ENCODE measurements at regions not wholly inside any gene's neighbourhood (a gene's known extent, or its start where the extent isn't known, plus 50 kb on each side); places are given as distances from the start of the nearest gene placed in this dataset.
"Not testable (repeated sequence)": the region's sequence is repeated elsewhere in the genome, so short reads cannot be mapped to it uniquely, and the experiment has no call there.

DNA sequence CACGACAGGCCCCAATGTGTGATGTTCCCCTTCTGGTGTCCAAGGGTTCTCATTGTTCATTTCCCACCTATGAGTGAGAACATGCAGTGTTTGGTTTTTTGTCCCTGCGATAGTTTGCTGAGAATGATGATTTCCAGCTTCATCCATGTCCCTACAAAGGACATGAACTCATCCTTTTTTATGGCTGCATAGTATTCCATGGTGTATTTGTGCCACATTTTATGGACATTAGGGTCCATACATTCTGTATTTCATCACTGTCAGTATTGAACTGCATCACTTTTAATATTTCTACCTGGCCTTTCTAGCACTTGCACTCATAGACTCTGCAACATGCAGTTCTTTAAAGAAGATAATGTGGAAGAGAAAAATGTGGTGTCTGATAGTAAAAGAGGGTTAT, 70.2 kb upstream of the RUBCNL start:
- H3K36me3 ChIP-seq (replicated peaks in 1 of 2; ENCODE audit: control insufficient read depth in 1 of 2, insufficient read depth in 2 of 2, low read length in 2 of 2); FAIRE-seq; DNase-seq (ENCODE audit: low spot score); BruUV-seq (replicated peaks); intact Hi-C loops (cut with micrococcal nuclease; ENCODE audit: unreplicated experiment); H2AFZ ChIP-seq (ENCODE audit: low read length); POLR2A ChIA-PET; in situ Hi-C loops (cut with HindIII; ENCODE audit: extremely low pct_ligation_motif_present, low pct_unique_long_range_greater_than_20kb); H4K20me1 ChIP-seq (ENCODE audit: insufficient read depth, low read length); H3K4me3 ChIP-seq (replicated peaks in 1 of 3; ENCODE audit: insufficient read depth in 1 of 3, low read depth in 2 of 3, low read length in 3 of 3); H3K9ac ChIP-seq (ENCODE audit: insufficient read depth, low read depth, low read length); H3K27ac ChIP-seq (ENCODE audit: extremely low read length, insufficient read depth, low read length); CTCF ChIA-PET (ENCODE audit: low intra/inter-chr PET ratio, low total read pairs); H3K79me2 ChIP-seq (ENCODE audit: insufficient read depth, low read length); H3K4me1 ChIP-seq (ENCODE audit: insufficient read depth, low read length); H3K27me3 ChIP-seq (ENCODE audit: control insufficient read depth in 1 of 2, insufficient read depth in 2 of 2, low read length in 2 of 2); H3K4me2 ChIP-seq (ENCODE audit: low read depth, low read length); H3K9me3 ChIP-seq (ENCODE audit: low read length); ATAC-seq: not testable (repeated sequence)
- WGBS (ENCODE audit: low lambda C conversion rate), result 13% methylated on average over 2 of the region's 2 CpGs

DNA sequence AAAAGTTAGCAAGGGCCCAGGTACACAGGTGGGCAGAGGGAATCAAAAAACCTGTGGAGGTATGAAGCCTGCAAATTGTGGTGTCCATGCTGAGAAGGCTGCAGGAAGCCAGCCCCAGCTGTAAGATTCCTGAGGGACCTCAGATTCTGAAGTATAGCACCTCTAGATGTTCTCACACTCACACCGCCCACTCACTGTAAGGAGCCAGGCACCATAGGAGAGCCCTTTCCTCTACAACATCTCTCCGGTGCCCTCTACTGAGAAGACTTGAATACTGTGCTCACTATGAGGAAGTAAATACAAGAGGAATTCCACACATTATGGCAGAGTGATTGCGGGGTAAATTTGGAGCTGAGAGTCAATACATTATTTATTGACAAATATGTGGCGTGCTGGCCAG, 68.9 kb upstream of the RUBCNL start:
- BruUV-seq (replicated peaks); H3K36me3 ChIP-seq (replicated peaks in 1 of 2; ENCODE audit: control insufficient read depth in 1 of 2, insufficient read depth in 2 of 2, low read length in 2 of 2); H3K27me3 ChIP-seq (ENCODE audit: control insufficient read depth in 1 of 2, insufficient read depth in 2 of 2, low read length in 2 of 2); H2AFZ ChIP-seq (ENCODE audit: low read length); FAIRE-seq; H3K9ac ChIP-seq (ENCODE audit: insufficient read depth, low read depth, low read length); H3K79me2 ChIP-seq (ENCODE audit: insufficient read depth, low read length); POLR2A ChIA-PET; H4K20me1 ChIP-seq (ENCODE audit: insufficient read depth, low read length); H3K4me1 ChIP-seq (ENCODE audit: insufficient read depth, low read length); H3K9me3 ChIP-seq (ENCODE audit: low read length); intact Hi-C loops (cut with micrococcal nuclease; ENCODE audit: unreplicated experiment); H3K4me3 ChIP-seq (replicated peaks in 1 of 3; ENCODE audit: insufficient read depth in 1 of 3, low read depth in 2 of 3, low read length in 3 of 3); in situ Hi-C loops (cut with HindIII; ENCODE audit: extremely low pct_ligation_motif_present, low pct_unique_long_range_greater_than_20kb); H3K4me2 ChIP-seq (ENCODE audit: low read depth, low read length); H3K27ac ChIP-seq (ENCODE audit: extremely low read length, insufficient read depth, low read length); CTCF ChIA-PET (ENCODE audit: low intra/inter-chr PET ratio, low total read pairs); DNase-seq (ENCODE audit: low spot score): not testable (repeated sequence)
- peak; percentile 92 for ATAC-seq
- TF ChIP-seq STAG1 (CRISPR knock-in tag; IDR thresholded peaks at IDR 0.05), result 0 out of 2 replicates have a peak, but pooled peaks have one; percentile 11
- 7% methylated on average over 2 of the region's 4 CpGs for WGBS (ENCODE audit: low lambda C conversion rate)

DNA sequence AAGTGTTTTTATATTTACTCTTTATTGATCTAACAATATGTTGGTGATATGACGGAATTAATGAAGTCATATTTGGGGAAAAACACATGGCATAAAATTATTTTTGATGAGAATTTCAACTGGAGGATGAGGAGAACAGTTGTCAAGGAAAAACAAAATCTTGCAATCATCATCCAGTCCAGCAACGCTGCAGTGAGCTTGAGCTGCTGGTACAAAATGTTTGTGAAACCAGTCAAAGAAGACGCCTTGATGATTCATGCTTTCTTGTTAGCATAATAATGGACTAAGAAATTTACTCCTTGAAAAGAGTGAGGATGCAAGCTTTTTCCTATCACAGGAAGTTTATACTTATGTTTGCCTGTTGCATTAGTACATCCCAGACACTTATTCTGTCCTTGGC, 64.1 kb upstream of the RUBCNL start:
- BruUV-seq (replicated peaks); in situ Hi-C loops (cut with HindIII; ENCODE audit: extremely low pct_ligation_motif_present, low pct_unique_long_range_greater_than_20kb); H3K27ac ChIP-seq (ENCODE audit: extremely low read length, insufficient read depth, low read length); CTCF ChIA-PET (ENCODE audit: low intra/inter-chr PET ratio, low total read pairs); H3K36me3 ChIP-seq (replicated peaks in 1 of 2; ENCODE audit: control insufficient read depth in 1 of 2, insufficient read depth in 2 of 2, low read length in 2 of 2); FAIRE-seq; H3K79me2 ChIP-seq (ENCODE audit: insufficient read depth, low read length); H3K27me3 ChIP-seq (ENCODE audit: control insufficient read depth in 1 of 2, insufficient read depth in 2 of 2, low read length in 2 of 2); DNase-seq (ENCODE audit: low spot score); H3K4me1 ChIP-seq (ENCODE audit: insufficient read depth, low read length); H4K20me1 ChIP-seq (ENCODE audit: insufficient read depth, low read length); H3K9me3 ChIP-seq (ENCODE audit: low read length); intact Hi-C loops (cut with micrococcal nuclease; ENCODE audit: unreplicated experiment); H2AFZ ChIP-seq (ENCODE audit: low read length); H3K9ac ChIP-seq (ENCODE audit: insufficient read depth, low read depth, low read length); H3K4me2 ChIP-seq (ENCODE audit: low read depth, low read length); H3K4me3 ChIP-seq (replicated peaks in 1 of 3; ENCODE audit: insufficient read depth in 1 of 3, low read depth in 2 of 3, low read length in 3 of 3); ATAC-seq; POLR2A ChIA-PET: not testable (repeated sequence)
- 0% methylated on average over 2 of the region's 3 CpGs for WGBS (ENCODE audit: low lambda C conversion rate)

DNA sequence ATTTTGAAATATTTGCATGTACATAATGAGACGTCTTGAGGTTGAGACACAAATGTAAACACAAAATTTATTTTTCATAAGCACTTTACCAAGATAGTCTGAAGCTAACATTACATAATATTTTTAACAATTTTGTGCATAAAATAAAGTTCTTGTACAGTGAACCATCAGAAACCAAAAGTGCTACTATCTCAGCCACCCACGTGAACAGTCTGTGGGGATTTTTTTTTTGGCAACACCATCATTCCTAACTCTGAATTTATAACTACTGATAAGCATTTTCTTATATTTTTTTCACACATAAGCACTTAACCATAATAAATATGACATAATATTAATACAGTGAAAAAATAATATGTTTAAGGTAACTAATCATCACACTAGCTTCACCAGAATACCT, 62.9 kb upstream of the RUBCNL start:
- FAIRE-seq; H2AFZ ChIP-seq (ENCODE audit: low read length); CTCF ChIA-PET (ENCODE audit: low intra/inter-chr PET ratio, low total read pairs); H3K4me2 ChIP-seq (ENCODE audit: low read depth, low read length); in situ Hi-C loops (cut with HindIII; ENCODE audit: extremely low pct_ligation_motif_present, low pct_unique_long_range_greater_than_20kb); H3K9ac ChIP-seq (ENCODE audit: insufficient read depth, low read depth, low read length); BruUV-seq (replicated peaks); H3K4me3 ChIP-seq (replicated peaks in 1 of 3; ENCODE audit: insufficient read depth in 1 of 3, low read depth in 2 of 3, low read length in 3 of 3); H3K79me2 ChIP-seq (ENCODE audit: insufficient read depth, low read length); H3K27me3 ChIP-seq (ENCODE audit: control insufficient read depth in 1 of 2, insufficient read depth in 2 of 2, low read length in 2 of 2); intact Hi-C loops (cut with micrococcal nuclease; ENCODE audit: unreplicated experiment); H3K9me3 ChIP-seq (ENCODE audit: low read length); ATAC-seq; H3K36me3 ChIP-seq (replicated peaks in 1 of 2; ENCODE audit: control insufficient read depth in 1 of 2, insufficient read depth in 2 of 2, low read length in 2 of 2); POLR2A ChIA-PET; DNase-seq (ENCODE audit: low spot score); H3K27ac ChIP-seq (ENCODE audit: extremely low read length, insufficient read depth, low read length); H4K20me1 ChIP-seq (ENCODE audit: insufficient read depth, low read length); H3K4me1 ChIP-seq (ENCODE audit: insufficient read depth, low read length): not testable (repeated sequence)
- WGBS (ENCODE audit: low lambda C conversion rate), result 1% methylated on average over 2 of the region's 2 CpGs

Data from HepG2 (cell line).